B cell (primary cell): ENCODE measurements at regions not wholly inside any gene's neighbourhood (a gene's known extent, or its start where the extent isn't known, plus 50 kb on each side); places are given as distances from the start of the nearest gene placed in this dataset.

Experiments
- EZH2 ChIP-seq: IDR thresholded peaks from 2 replicates; pipeline ENCODE4 v1.6.1; 2012; ENCODE audit warnings: borderline replicate concordance, low read depth, mild to moderate bottlenecking, moderate library complexity, low read length; ENCODE audit not compliant: insufficient read depth, poor library complexity, severe bottlenecking
- TF ChIP-seq, protein P1 (sequence below): fragments of 200-600 bp; IDR thresholded peaks from one replicate; pipeline ENCODE4 v1.8.0; 2022; ENCODE audit warnings: antibody characterized with exemption, mild to moderate bottlenecking

- TF ChIP-seq, protein P1, sequence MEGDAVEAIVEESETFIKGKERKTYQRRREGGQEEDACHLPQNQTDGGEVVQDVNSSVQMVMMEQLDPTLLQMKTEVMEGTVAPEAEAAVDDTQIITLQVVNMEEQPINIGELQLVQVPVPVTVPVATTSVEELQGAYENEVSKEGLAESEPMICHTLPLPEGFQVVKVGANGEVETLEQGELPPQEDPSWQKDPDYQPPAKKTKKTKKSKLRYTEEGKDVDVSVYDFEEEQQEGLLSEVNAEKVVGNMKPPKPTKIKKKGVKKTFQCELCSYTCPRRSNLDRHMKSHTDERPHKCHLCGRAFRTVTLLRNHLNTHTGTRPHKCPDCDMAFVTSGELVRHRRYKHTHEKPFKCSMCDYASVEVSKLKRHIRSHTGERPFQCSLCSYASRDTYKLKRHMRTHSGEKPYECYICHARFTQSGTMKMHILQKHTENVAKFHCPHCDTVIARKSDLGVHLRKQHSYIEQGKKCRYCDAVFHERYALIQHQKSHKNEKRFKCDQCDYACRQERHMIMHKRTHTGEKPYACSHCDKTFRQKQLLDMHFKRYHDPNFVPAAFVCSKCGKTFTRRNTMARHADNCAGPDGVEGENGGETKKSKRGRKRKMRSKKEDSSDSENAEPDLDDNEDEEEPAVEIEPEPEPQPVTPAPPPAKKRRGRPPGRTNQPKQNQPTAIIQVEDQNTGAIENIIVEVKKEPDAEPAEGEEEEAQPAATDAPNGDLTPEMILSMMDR: no peak
- no peak for TF ChIP-seq EZH2
Measured at GRCh38 chr9:80883826-80884579, 805.3 kb downstream of the TLE1 start.
